HG02852 (cell line): ENCODE measurements at regions not wholly inside any gene's neighbourhood (a gene's known extent, or its start where the extent isn't known, plus 50 kb on each side); places are given as distances from the start of the nearest gene placed in this dataset.

Experiments
- ATAC-seq: cut with Tn5 transposase; IDR thresholded peaks from one replicate; pipeline ENCODE4 v1.9.1; 2021; ENCODE audit warnings: mild to moderate bottlenecking, moderate library complexity; ENCODE audit not compliant: unreplicated experiment

DNA sequence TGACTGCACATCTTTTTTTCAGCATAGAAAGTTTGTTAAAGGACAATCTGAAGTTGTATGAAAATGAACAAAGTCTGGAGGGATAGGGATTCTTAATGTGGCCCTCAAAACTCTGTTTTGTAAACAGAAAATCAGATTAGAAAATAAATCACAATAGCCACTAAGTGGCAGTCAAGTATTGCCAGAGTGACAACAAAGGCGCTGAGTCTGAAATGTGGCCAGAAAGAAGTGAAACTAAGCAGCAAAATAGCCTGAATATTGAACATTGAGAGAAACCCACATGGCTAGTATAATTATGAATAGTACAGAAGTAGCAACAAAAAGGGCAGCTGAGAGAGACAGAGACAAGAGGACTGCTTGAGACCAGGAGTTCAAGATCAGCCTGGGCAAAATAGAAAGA, 81.1 kb upstream of the CT45A1 start:
- no peak for ATAC-seq

DNA sequence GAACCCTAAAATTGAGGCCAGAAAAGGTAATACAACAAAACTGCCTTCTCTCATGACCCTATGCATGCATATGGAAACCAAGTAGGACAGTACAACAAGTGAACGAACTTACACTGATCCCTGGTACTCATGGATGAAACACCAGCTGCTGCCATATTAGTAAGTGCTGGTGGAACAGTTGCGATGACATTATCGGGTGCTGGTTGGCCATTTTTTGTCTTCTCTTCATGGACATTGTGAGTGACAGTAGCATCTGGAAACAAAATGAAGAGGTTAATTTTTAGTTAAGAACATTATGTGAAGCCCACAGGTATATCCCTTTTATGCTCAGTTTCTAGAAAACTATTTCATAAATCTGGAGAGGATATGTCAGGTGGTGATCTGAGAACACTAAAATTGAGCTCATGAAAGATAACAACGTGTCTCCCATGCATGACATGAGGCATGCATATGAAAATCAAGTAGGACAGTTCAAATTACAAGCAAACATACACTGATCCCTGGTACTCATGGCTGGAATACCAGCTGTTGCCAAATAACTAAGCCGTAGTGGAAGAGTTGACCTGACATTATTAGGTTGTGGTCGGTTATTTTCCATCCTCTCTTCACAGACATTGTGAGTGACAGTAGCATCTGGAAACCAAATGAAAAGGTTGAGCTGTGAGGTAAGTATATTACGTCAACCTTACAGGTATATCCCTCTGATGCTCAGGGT, 74.2 kb upstream of the CT45A1 start:
- no peak for ATAC-seq

DNA sequence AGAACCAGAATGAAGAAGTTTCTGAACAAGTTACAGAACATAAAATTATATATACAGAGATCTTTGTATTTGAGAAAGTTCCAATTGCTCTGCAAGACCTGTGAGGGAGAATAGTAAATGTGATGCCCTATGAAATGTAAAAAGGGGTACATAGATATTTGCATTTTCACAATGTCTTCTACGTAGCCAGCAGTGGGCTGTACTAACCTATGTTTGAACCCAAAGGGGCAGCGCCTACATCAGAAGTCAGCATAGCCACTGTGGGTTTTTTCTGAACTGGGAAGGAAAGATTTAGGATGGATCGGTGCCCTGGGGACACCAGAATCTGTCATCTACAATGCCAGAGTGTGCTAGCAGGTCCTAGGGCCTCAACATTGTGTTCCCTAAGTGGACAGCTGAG, 69.5 kb upstream of the CT45A1 start:
- no peak for ATAC-seq

DNA sequence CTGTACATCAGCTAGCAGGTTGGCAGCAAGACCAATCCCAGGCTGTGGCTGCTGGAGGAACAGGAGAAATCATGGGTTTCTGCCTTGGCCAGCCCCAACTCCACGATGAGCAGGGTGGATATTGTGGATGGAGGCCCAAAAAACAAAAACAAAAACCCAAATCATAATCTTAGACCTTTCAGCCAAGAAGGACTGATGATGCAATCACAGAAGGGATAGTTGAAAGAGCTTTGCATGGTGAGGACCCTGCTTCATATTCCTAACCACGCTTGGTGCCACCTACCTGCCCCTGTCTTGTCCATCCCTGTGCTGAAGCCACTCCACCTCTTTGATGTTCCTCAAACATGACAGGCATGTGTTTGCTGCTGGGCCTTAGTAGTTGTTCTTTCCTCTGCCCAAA, 68.8 kb upstream of the CT45A1 start:
- ATAC-seq = no peak

DNA sequence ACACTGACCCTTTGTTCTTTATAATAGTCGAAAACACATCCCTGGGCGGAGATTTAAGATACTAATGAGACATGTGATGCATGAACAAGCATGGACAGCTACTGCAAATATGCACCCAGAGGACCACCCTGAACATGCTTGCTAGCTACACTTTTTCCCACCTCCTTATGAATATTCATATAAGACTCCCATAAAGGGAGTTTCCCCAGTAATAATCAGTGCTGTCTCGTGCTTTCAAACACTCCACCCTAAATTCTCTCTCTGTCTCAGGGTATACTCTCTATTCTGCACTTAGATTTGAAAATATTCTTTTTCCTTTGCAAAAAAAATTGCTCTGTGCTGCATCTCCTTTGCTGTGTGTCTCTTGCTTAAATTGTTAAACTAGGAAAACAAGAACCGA, 64.4 kb upstream of the CT45A1 start:
- ATAC-seq = no peak

DNA sequence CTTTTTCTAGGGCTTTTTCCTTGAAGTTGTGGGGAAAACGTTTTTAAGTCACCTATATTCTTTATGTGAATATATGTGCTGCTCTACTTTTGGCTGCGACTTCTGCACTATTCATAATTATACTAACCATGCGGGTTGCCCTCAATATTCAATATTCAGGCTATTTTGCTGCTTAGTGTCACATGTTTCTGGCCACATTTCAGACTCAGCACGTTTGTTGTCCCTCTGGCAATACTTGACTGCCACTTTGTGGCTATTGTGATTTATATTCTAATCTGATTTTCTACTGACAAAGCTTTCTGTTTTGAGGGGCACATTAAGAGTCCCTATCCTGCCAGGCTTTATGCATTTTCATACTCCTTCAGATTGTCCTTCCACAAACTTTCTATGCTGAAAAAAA, 63.9 kb upstream of the CT45A1 start:
- no peak for ATAC-seq

DNA sequence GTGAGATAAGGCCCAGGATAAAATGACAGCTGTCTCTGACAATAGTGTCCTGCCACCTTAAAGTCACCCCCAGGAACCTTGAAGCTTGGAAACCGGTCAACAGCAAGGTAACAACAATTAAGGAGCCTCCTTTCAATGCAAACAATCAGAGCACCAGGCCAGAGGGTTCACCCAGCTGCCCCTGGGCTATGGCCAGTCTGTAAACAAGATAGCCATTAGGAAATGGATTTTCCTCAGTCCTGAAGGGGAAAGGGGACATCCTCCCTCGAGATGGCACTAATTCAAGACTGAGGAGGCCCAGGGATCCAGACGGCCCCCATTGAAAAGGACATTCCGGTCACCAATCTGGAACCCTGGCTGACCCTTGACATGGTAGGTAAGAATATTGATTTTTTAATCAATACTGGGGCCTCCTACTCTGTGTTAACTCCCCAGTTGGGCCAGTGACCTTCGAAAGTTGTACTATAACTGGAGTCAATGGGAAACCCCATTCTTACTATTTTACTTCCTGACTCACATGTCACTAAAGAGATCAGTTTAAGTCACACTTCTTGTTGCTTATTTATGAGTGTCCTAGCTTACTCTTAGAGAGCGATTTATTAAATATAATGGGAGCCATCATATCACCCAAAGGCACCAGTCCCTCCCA, 61.7 kb upstream of the CT45A1 start:
- peak; percentile 44 for ATAC-seq

DNA sequence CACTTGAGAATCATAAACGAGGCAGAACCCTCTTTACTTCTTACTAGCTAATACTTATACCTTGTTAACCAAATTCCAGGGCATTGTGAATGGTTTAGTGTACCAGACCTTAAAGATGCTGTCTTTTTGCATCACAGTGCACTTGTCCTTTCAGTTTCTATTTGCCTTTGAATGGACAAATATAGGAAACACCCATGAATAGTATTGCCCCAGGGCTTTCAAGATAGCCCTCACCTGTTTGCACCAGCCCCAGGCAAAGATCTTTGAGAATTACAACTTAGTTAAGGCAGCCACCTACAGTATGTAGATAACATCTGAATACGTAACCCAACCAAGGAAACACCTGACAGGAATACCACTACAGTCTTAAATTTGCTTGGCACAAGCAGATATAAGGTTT, 60.8 kb upstream of the CT45A1 start:
- ATAC-seq = no peak

DNA sequence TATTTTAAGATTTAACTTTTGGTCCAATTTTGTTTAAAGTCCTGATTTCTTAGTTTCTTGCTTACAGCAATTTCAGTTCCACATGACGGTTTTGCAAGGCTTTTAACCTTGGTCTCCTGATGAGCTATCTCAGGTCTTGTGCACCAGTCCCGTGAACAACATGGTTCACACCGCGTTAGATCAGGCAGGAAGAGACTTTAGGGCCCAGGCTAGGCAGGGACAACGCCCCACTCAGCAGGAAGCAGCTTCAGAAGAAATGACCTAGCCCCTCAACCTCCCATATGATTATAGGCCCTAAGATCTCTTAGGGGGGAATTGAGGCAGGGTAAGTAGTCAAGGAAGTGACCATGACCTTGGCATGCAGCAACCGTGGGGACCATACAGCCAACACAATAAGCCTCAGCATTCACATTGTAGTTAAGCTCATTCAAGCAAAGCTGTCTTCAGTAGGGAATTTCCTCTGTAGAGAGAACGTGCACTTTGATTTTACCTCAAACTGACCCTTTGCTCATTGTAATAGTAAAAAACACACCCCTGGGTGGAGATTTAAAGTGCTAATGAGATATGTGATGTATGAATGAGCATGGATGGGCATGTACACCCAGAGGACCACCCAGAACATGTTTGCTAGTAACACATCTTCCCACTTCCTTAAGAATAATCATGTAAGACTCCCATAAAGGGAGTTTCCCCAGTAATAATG, 55.3 kb upstream of the CT45A1 start:
- ATAC-seq = peak; percentile 73
